IPS-18a (cell line): ENCODE measurements at regions not wholly inside any gene's neighbourhood (a gene's known extent, or its start where the extent isn't known, plus 50 kb on each side); places are given as distances from the start of the nearest gene placed in this dataset.

Source experiments
- H3K27ac ChIP-seq: one replicate; pipeline ENCODE4 v1.5.1; 2013; ENCODE audit warnings: low read length
- H3K27me3 ChIP-seq: one replicate; pipeline ENCODE4 v1.6.1; 2013; ENCODE audit warnings: mild to moderate bottlenecking, low read length; ENCODE audit not compliant: control insufficient read depth, insufficient read depth
- H3K36me3 ChIP-seq: one replicate; pipeline ENCODE4 v1.6.1; 2013; ENCODE audit warnings: low read depth, low read length; ENCODE audit not compliant: control insufficient read depth
- H3K4me1 ChIP-seq: one replicate; pipeline ENCODE4 v1.6.1; 2013; ENCODE audit warnings: low read depth, low read length; ENCODE audit not compliant: control insufficient read depth
- H3K4me3 ChIP-seq: one replicate; pipeline ENCODE4 v1.5.1; 2013; ENCODE audit warnings: low read length
- H3K9ac ChIP-seq: one replicate; pipeline ENCODE4 v1.6.1; 2013; ENCODE audit warnings: mild to moderate bottlenecking, low read length, moderate library complexity
- H3K9me3 ChIP-seq: one replicate; pipeline ENCODE4 v1.6.1; 2013; ENCODE audit warnings: low read depth, low read length; ENCODE audit not compliant: control insufficient read depth

GRCh38 chr3:124615896-124616543 is 114.2 kb upstream of the UMPS start:
- Histone ChIP-seq H3K36me3 (no peaks in the 10 kb centered on the region), H3K9ac (no peak overlapping the region), H3K27me3 (no peaks in the 10 kb centered on the region), H3K9me3 (no peaks in the 10 kb centered on the region), H3K4me3 (no peak overlapping the region), H3K27ac (no peak overlapping the region), H3K4me1 (peaks cover 2% of the 10 kb centered on the region)

- Histone ChIP-seq H3K9me3 (no peaks in the 10 kb centered on the region), H3K9ac (no peak overlapping the region), H3K4me3 (no peak overlapping the region), H3K27ac (no peak overlapping the region), H3K4me1 (peaks cover 2% of the 10 kb centered on the region), H3K27me3 (no peaks in the 10 kb centered on the region), H3K36me3 (no peaks in the 10 kb centered on the region)
These were observed 113.1 kb upstream of the UMPS start for GRCh38 chr3:124617177-124617576.

GRCh38 chr3:124619887-124620599 is 110.2 kb upstream of the UMPS start:
- no peaks in the 10 kb centered on the region for H3K27me3 ChIP-seq
- no peak overlapping the region for H3K27ac ChIP-seq
- no peaks in the 10 kb centered on the region for H3K9me3 ChIP-seq
- no peak overlapping the region for H3K9ac ChIP-seq
- H3K4me3 ChIP-seq, result no peak overlapping the region
- H3K4me1 ChIP-seq, result no peaks in the 10 kb centered on the region
- H3K36me3 ChIP-seq, result no peaks in the 10 kb centered on the region

DNA sequence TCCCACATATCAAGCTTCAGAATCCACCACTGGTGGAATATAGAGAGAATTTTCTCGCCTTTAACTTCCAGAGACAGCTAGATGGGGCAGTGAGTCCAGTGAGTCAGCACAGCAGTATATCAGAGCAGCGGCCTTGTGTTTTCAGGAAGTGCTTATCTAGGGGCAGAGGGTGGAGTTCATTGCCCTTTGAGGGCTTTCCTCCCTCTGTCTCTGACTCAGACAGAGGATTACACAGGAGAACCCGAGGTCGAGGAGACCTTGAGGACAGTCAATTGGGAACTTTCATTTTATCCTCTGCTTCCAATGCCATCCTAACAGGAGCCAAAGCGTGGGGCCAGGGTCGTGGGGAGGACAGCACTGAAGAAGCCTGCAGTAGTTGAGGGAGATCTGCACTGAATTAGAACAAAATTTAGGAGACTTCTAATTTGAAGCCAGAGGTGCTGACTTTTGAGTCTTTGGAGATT is 109.6 kb upstream of the UMPS start:
- Histone ChIP-seq H3K27ac (no peak overlapping the region), H3K9me3 (no peaks in the 10 kb centered on the region), H3K9ac (no peak overlapping the region), H3K4me1 (no peaks in the 10 kb centered on the region), H3K27me3 (no peaks in the 10 kb centered on the region), H3K36me3 (no peaks in the 10 kb centered on the region), H3K4me3 (no peak overlapping the region)

DNA sequence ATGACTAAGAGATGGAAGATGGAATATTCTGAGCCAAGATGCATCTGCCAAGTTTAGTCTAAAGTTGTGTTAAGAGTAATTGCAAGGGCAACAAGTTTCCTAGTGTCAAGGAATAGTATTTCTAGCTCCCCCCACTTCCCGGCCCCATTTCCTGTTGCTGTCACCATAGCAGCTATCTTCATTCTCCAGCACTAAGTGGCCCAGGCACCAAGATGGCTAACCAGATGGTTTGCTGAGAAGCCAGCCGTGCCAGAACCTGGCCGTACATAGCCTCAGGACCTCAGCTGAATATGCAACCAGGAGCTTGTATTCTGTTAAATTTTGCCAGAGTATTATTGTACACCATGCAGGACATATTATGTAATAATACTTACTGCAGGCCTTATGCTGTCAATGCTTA is 108.8 kb upstream of the UMPS start:
- Histone ChIP-seq H3K9ac (no peak overlapping the region), H3K36me3 (no peaks in the 10 kb centered on the region)

GRCh38 chr3:124625074-124625473 is 105.2 kb upstream of the UMPS start:
- Histone ChIP-seq H3K4me3 (no peak overlapping the region), H3K4me1 (no peaks in the 10 kb centered on the region), H3K9me3 (no peaks in the 10 kb centered on the region), H3K36me3 (no peaks in the 10 kb centered on the region), H3K9ac (no peak overlapping the region), H3K27ac (no peak overlapping the region), H3K27me3 (no peaks in the 10 kb centered on the region)

More for the DNA sequence above, 108.8 kb upstream of the UMPS start:
- Histone ChIP-seq H3K9me3 (no peaks in the 10 kb centered on the region), H3K4me3 (no peak overlapping the region), H3K27ac (no peak overlapping the region), H3K4me1 (no peaks in the 10 kb centered on the region), H3K27me3 (no peaks in the 10 kb centered on the region)

DNA sequence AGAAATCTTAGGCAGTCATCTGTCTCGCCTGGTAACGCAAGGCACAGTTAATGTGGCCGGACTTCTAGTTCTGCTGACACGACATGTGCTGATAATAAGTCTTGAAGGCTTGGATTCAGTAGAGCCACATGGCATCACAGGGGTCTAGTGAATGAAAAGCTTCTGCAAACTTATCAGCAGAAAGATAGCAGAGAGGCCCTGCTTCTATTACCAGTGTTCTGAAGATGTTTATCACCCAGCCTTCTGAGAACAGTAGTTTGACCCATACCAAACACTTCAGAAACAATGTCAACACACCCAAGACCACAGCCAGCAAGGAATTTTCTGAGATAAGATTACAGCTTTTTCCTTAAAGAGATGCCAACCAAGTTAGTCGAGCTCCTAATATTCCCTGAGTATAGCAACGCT is 102.7 kb upstream of the UMPS start:
- Histone ChIP-seq H3K4me3 (no peak overlapping the region), H3K27ac (no peak overlapping the region), H3K9ac (no peak overlapping the region), H3K36me3 (no peaks in the 10 kb centered on the region), H3K27me3 (no peaks in the 10 kb centered on the region), H3K4me1 (no peaks in the 10 kb centered on the region), H3K9me3 (no peaks in the 10 kb centered on the region)

GRCh38 chr3:124628863-124629262 is 101.4 kb upstream of the UMPS start:
- no peaks in the 10 kb centered on the region for H3K9me3 ChIP-seq

DNA sequence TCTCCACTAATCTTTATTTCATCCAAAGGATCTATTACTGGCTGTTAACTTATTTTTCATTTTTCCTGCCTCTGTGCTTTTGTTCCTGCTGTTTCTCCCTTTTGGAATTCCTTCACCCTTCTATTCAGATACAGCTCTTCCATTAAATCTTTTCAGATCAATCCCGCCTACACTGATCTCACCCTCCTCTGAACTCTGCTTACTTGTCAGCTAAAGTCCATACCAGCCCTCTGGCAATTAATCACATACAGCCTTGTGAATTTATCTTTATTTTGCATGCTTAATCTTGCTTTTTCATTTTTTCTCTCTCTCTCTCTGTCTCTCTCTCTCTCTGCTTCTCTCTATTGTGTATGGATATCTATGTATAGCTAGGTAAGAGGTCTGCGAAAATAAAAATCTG is 100.8 kb upstream of the UMPS start:
- Histone ChIP-seq H3K4me1 (peaks cover 3% of the 10 kb centered on the region), H3K27me3 (no peaks in the 10 kb centered on the region), H3K9ac (no peak overlapping the region), H3K9me3 (no peaks in the 10 kb centered on the region), H3K36me3 (no peaks in the 10 kb centered on the region), H3K27ac (no peak overlapping the region), H3K4me3 (no peak overlapping the region)

More at GRCh38 chr3:124628863-124629262, 101.4 kb upstream of the UMPS start:
- Histone ChIP-seq H3K9ac (no peak overlapping the region), H3K36me3 (no peaks in the 10 kb centered on the region), H3K27me3 (no peaks in the 10 kb centered on the region), H3K27ac (no peak overlapping the region), H3K4me1 (no peaks in the 10 kb centered on the region), H3K4me3 (no peak overlapping the region)

GRCh38 chr3:124630960-124631359 is 99.3 kb upstream of the UMPS start:
- no peaks in the 10 kb centered on the region for H3K9me3 ChIP-seq
- no peaks in the 10 kb centered on the region for H3K27me3 ChIP-seq
- peaks cover 17% of the 10 kb centered on the region for H3K4me1 ChIP-seq
- no peak overlapping the region for H3K27ac ChIP-seq
- no peaks in the 10 kb centered on the region for H3K36me3 ChIP-seq
- no peak overlapping the region for H3K4me3 ChIP-seq
- no peak overlapping the region for H3K9ac ChIP-seq

GRCh38 chr3:124631727-124632126 is 98.5 kb upstream of the UMPS start:
- no peaks in the 10 kb centered on the region for H3K9me3 ChIP-seq
- peaks cover 17% of the 10 kb centered on the region for H3K4me1 ChIP-seq
- no peak overlapping the region for H3K27ac ChIP-seq
- H3K9ac ChIP-seq, result no peak overlapping the region
- no peaks in the 10 kb centered on the region for H3K36me3 ChIP-seq
- no peaks in the 10 kb centered on the region for H3K27me3 ChIP-seq
- H3K4me3 ChIP-seq, result no peak overlapping the region
